ENCODE measurements at regions not wholly inside any gene's neighbourhood (a gene's known extent, or its start where the extent isn't known, plus 50 kb on each side); places are given as distances from the start of the nearest gene placed in this dataset.

DNA sequence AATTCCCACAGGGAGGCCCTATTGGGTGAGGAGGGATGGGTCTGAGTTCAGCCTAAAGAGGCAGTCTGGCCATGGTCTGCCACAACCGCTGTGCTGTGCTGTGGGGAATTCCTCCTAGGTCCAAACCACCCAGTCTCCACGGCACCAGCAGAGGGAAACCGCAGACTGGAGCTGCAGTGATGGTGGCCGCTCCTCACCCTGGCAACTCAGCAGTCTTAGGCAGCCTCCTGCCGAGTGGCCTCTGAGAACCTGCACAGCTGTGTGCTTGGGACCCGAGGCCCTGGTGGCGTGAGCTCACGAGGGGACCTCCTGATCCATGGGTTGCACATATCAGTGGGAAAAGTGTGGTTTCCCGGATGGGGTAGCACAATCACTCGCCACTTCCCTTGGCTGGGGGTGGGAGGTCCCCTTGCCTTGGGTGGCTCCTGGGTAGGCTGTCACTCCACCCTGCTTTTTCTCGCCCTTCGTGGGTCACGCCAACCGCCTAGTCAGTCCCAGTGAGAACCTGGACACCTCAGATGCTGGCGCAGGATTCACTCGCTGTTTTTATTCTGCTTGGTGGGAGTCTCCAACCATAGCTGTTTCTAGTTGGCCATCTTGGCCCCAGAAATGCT, 242.2 kb downstream of the CDH26 start:
- intact Hi-C loops (cut with DNase I) = loop anchor here (10.0 kb wide), 1 partner anchor 256 kb away; the partner anchor contains the start of genes FAM217B and PPP1R3D
- ATAC-seq = no peak
- no peak for DNase-seq (ENCODE audit: missing footprints)

DNA sequence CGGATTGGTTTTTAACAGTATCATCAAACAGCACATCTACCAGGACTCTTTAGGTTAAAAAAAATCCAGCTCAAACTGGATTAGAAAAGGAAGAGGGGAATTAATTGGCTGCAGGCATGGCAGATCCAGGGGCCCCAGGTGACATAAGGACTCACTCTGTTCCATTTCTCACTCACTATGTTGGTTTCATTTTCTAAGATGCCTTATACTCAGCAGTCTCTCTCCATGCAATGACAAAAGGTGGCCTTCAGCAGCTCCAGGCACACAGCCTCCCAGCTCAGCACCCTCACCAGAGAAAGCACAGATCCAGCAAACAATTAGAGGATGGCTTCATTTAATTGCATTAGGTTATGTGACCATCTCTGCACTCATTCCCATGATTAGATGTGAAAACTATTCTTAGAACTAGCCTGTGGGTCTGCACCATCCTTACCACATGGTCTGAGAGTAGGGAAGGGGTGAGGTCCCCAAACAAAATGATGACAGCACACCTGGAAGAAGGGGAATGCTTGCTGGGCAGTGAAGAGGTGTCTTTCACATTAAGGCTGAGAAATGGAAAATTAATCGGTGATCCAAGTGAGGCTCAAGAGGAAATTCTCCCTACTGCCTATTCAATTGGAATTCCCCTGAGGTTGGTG, 243.1 kb downstream of the CDH26 start:
- intact Hi-C loops (cut with DNase I) = loop anchor here (10.0 kb wide), 1 partner anchor 257 kb away; the partner anchor contains the start of genes FAM217B and PPP1R3D
- ATAC-seq = no peak

DNA sequence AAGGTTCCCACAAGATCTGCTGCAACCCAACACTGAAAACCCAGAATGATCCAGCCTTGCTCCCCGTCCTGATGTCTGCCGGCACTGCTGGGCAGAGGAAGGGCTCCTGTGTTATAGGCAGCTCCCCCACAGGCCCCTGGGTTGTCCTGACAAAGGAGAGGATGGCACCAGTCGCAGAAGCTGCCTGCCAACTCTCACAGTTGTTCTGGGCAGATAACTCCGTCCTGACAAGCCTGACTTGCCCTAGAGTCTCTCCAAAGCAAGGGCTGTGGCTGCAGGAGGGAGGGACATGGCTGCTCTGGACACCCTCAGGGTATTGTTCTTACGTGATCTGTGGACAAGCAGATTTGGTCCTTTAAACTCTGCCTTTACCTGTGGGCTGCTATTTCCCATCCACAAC, 243.8 kb downstream of the CDH26 start:
- intact Hi-C loops (cut with DNase I) = loop anchor here (10.0 kb wide), 1 partner anchor 257 kb away; the partner anchor contains the start of genes FAM217B and PPP1R3D
- ATAC-seq (peak; percentile 90), DNase-seq (ENCODE audit: missing footprints) (no peak)

More for the DNA sequence above, 243.1 kb downstream of the CDH26 start:
- DNase-seq (ENCODE audit: missing footprints) = no peak

DNA sequence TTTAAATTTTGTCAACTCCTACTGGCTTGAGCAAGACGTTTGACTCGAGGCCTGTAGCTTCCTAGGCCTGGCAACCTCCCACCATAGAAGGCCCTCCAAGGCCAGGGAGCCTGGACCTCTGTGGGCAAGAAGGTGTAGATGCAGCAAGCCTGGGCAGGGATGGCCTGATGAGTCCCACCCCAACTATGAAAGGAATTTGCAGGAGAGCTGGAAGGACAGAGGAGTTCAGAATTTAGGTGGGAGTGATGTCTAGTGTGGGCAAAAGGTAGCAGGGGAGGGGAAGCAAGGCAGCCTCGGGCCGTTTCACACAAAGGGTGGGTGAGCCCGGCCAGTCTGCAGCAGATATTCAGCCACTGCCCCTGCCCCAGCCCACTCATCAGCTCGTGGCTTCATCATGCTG, 245.2 kb downstream of the CDH26 start:
- intact Hi-C loops (cut with DNase I) = loop anchor here (10.0 kb wide), 1 partner anchor 259 kb away; the partner anchor contains the start of genes FAM217B and PPP1R3D
- DNase-seq (ENCODE audit: missing footprints) (no peak), ATAC-seq (no peak)

DNA sequence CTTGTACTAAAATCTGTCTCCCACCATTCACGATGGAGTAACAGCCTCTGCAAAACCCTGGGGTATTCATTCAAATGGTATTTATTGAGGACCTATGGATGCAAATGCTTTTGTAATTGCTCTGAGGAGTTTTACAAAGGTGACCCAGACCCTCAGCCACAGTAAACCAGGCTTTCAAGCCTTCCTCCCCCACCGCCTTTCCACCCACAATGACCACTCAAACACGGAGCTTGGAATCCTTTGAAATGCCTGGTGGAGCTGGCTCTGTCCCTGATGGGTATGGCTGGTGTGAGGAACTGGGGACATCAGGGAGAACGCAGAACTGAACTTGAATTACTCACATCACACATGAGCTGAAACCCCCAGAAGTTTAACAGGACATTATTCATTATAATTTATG, 246.4 kb downstream of the CDH26 start:
- intact Hi-C loops (cut with DNase I) = loop anchor here (10.0 kb wide), 1 partner anchor 260 kb away; the partner anchor contains the start of genes FAM217B and PPP1R3D

DNA sequence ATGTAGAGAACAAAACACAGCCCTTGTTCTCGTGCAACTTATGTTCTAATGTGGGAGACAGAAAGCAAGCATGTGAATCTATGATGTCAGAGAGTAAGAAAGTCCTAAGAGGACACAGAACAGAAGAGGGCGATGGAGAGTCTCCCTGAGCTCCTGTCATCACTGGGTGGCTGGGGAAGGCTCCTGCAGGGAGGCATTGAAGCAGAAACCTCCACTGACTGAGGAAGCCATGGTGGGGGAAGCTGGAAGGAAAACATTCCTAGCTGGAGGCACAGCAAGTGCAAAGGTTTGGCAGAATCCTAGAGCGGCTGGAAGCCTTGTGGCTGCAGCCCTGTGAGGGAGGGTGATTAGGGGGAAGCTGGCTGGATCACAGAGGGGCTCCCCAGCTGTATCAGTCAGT, 248.0 kb downstream of the CDH26 start:
- ATAC-seq (no peak), DNase-seq (ENCODE audit: missing footprints) (no peak)
- intact Hi-C loops (cut with DNase I) = loop anchor here (5.0 to 10.0 kb wide), 2 partner anchors 149 to 261 kb away; partner anchors contain the start of genes FAM217B and PPP1R3D

More for the DNA sequence above, 246.4 kb downstream of the CDH26 start:
- DNase-seq (ENCODE audit: missing footprints) = no peak
- ATAC-seq = no peak

DNA sequence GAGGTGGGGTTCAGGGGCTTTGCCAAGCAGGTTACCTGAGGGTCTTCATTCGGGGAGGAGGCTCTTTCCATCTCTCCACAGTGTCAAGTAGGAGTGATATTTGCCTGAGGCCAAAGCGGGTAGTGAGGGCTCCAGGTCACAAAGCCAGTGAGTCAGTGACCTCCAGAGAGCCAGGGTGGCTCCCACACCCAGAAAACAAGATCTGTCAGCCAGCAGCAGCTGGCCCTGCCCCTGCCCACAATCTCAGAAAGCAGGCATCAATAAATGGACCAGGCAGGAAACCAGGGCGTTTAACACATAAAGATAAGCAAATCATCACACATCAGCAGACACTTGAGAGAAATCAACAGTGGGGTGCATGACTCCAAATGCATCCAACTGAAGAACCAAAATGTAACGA, 250.8 kb downstream of the CDH26 start:
- intact Hi-C loops (cut with DNase I) = loop anchor here (2.0 to 10.0 kb wide), 3 partner anchors 72 to 264 kb away; partner anchors contain the start of genes FAM217B and PPP1R3D
- ATAC-seq (peak; percentile 67), DNase-seq (ENCODE audit: missing footprints) (no peak)

DNA sequence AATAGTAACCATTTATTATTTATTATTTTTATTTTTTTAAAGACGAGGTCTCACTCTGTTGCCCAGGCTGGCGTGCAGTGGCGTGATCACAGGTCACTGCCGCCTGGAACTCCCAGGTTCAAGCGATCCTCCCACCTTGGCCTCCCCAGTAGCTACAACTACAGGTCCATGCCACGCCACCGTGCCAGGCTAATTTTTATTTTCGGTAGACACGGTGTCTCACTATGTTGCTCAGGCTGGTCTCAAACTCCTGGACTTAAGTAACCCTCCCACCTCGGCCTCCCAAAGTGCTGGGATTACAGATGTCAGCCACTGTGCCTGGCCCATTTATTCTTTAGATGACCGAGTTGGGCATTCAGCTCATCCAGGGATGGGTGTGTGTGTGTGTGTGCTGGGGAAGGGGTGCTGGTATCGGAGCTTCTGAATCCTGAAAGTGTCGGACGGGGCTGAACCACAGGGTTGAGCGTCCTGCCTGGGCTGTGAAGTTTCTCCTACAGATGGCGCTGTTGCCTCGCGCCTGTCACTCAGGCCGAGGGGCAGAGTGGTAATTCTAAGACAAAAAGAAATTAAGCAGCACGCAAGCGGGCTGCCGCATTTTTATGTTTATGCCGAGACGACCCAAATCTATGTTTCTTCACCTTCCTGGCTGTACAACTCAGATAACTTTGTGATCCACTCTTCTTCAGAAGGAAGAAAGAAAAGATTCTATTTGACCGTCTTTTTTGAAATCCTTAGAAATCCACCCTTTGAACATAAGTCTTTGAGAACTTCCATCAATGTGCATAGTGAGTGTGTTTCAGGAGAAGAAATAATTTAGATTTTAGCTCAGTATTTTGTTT, 252.8 kb downstream of the CDH26 start:
- DNase-seq (ENCODE audit: missing footprints) (peak; percentile 83), ATAC-seq (peak; percentile 86)
- intact Hi-C loops (cut with DNase I) = loop anchor here (2.0 to 5.0 kb wide), 2 partner anchors 906 to 1018 kb away; no protein-coding TSS in a partner anchor

DNA sequence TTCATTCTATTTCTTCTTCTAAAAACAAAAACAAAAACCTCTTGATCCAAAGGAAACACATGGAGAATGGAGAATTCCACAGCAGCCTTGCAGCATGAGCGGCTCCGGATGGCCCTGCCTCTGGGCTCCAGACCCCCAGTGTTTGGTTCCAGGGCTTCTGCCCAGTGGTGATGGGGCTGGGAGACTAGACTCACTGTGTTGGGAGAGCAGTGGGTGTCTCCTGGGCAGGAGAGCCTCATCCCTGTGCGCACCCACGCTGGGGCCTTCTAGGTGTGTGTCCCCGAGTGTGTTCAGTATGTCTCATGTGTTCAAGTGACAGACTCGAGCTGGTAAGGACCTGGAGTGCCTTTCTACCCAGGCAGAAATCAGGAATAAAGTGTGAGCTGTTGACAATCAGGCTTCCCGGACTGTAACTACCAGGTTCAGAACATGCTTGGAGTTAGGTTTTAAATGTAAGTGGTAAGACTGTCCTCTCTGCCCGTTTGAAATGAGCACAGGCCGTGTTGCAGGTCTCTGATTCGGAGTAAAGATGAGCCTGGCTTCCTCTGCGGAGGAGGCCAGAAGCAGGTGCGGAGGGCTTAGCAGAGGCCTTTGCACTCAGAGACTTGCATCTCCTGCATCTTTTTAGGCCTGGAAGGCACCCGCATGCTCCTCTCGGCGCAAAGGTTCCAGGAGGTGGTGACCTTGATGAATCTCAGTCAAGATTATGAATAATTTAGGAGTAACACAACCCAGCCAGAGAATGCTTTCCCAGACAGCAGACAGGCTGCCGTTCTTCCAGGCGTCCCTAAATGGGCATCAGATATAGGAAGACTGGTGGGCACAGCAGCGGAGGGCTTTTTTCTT, 253.6 kb downstream of the CDH26 start:
- DNase-seq (ENCODE audit: missing footprints) (no peak), ATAC-seq (no peak)
- intact Hi-C loops (cut with DNase I) = loop anchor here (2.0 to 5.0 kb wide), 2 partner anchors 905 to 1017 kb away; no protein-coding TSS in a partner anchor

DNA sequence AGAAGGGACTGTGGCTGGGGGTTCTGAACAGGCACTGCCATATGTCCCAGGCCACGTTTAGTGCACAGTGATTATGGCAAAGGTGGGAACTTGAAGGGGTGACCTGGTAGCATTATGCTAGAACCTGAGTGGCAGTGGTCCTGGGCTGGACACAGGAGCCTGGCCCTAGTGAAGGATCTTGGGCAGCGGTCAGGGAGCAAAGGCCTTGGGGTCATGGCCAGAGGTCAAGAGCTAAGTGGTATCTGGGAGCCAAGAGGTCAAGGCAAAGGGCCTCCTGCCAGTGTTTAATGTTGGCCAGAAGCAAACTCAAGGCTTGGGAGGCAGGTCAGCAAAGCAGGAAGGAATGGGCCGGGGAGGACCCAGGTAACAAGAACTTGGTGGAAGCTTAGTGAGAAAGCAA, 254.5 kb downstream of the CDH26 start:
- DNase-seq (ENCODE audit: missing footprints) = no peak
- ATAC-seq = no peak
- intact Hi-C loops (cut with DNase I) = loop anchor here (5.0 kb wide), 1 partner anchor 905 kb away; no protein-coding TSS in a partner anchor

DNA sequence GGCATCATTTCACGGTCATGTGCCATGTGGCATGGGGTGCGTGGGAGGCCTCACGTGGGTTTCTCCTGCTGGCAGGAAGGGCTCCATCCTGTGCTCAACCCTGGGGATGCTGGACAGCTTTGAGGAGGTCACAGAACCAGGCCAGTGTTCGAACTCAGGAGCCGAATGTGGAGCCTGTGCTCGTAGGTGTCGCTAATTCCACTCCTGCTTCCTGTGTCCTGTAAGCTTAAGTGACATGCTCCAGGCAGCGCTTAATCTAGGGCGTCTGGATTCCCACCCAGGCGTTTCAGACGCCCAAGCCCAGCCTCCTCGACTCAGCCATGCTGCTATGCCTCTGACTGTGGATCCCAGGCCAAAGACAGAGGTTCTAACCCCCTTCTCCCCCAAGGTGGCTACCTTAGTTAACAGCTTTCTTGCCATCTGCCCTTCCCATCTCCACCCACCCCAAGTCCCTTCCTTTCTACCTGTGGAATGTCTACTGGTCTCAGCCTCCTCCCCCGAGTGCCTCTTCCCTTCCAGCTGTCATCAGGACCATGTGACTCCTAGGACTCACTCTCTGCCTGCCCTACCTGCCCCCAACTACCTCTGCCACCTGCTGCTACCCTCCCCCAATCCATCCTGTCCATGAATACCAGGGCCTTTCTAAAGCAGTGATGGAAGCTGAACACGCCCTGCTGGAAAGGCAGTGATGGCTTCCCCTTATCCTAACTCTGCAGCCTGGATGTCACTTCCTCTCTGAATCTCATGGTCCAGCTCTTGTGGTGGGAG, 255.1 kb downstream of the CDH26 start:
- no peak for ATAC-seq
- no peak for DNase-seq (ENCODE audit: missing footprints)
- intact Hi-C loops (cut with DNase I) = loop anchor here (5.0 kb wide), 1 partner anchor 904 kb away; no protein-coding TSS in a partner anchor

DNA sequence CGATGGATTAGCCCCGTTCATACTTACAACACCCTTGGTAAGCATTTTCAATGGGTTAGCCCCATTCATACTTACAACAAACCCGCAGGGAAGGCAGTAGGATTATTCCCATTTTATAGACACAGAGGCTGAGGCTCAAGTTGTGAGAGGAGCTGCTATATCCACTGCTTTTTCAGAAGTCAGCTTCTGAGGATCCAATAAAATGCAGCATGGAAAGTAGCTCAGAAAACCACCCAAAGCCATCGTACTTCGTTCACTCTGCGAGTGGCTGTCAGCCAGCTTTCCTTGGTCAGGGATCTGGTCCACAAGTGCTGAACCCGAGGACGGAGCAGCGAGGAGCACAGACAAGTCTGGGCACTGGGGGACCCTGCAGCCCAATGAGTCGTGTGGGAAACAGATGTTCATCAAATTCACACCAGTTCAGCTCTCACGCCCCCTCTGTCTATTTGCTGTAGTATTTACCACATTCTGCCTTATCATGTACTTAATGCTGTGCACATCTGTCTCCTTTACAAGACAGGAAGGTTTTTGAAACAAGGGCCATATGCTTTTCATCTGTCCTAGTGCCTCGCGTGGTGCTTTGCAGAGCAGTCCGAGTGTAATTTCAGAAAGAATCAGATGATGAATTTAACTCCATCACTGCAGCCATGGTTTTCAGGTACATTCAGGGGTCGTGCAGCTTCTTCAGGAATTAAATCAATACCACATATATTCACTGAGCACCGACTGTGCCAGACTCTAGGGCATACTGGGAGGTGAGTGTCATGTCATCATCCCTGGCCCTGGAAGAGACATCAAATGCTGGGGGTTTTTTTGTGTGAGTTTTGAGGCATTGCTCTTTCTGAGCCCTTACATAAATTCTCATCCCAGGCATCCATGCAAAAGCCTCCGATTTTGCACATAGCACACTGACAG, 256.9 kb downstream of the CDH26 start:
- intact Hi-C loops (cut with DNase I) = loop anchor here (5.0 kb wide), 1 partner anchor 902 kb away; no protein-coding TSS in a partner anchor
- DNase-seq (ENCODE audit: missing footprints) = no peak
- no peak for ATAC-seq

DNA sequence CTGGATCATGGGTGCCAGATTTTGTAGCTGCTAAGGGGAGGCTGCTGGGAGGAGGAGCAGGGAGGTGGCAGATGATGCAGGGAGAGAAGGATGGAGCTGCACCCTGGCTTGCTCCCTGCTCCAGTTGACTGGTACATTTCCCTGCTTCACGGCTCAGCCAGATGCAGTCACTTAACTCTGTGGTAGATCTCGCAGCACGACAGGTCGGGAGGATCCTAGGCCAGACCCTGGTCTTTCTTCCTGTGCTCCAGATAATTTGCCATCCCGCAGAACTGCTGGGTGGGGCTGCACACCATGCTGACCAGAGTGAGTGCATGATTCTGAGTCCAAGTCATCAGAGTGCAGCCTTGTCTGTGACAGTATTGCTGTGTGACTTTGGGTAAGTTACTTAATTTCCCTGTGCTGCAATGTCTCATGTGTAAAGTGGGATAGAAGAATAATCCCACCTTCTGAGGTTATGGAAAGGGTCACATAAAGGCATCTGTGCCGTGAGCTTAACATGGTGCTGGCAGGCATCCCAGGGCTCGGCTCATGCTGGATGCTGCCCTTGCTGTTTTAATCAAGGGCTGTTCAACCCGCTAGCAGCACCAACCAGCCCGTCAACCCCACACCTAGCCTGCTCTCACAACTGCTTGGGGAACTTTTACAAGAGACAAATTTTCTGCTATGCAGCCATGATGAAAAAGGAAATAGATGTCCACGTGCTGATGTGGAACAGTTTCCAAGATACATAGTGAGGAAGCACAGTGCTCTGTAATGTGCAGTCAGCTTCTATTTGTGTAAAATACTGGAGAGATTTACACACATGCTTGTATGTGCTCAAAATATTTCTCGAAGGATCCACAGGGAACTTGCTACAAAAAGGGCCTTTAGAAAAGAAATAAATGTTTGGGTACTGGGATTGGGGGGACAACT, 257.9 kb downstream of the CDH26 start:
- intact Hi-C loops (cut with DNase I) = no loop called here
- DNase-seq (ENCODE audit: missing footprints) = no peak
- no peak for ATAC-seq

DNA sequence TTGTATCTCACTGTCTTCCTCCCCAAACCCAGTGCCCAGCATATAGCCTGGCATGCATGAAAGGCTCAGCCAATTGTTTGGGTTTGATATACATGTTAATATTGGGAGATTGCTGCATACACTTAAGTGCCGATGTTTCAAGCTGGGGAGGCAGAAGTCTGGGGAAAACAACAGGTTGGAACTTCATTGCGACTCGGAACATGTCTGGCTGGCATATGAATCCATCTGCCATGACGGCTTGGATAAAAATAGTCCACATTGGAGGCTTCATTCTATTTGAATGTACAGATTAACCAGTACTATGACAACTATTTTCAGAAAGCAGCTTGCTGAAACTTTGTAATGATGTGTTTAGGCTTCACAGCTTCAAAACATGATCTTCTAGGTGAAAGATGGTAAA, 261.0 kb downstream of the CDH26 start:
- no peak for ATAC-seq
- intact Hi-C loops (cut with DNase I) = no loop called here
- DNase-seq (ENCODE audit: missing footprints) = no peak

DNA sequence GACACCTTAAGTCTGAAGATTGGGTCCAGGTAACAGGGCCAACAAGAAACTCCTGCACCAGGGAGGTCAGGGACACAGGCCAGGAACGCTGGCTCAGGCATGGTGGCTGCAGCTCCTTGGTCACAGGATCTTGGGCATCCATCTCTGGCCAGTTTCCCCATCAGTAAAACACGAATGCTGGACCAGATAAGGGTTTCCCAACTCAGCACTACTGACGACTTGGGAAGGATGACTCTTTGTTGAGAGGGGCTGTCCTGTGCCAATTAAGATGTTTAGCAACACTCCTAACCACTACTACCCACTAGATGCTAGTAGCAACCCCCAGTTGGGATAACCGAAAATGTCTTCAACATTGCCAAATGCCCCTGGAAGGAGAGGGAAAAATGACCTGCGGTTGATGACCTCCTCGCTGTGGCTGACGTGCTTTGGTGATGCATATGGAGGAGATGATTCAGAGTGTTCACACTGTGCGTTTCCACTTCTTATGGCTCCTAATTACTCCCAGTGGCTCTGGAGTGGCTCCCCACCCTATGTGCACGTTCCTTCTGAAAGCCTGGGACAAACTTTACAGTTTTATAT, 261.9 kb downstream of the CDH26 start:
- intact Hi-C loops (cut with DNase I) = no loop called here
- no peak for ATAC-seq
- no peak for DNase-seq (ENCODE audit: missing footprints)

Data from Right ventricle myocardium inferior (tissue), 1 donor.